ENCODE measurements at regions not wholly inside any gene's neighbourhood (a gene's known extent, or its start where the extent isn't known, plus 50 kb on each side); places are given as distances from the start of the nearest gene placed in this dataset.
"Not testable (repeated sequence)": the region's sequence is repeated elsewhere in the genome, so short reads cannot be mapped to it uniquely, and the experiment has no call there.

- no peak for DNase-seq (ENCODE audit: low spot score)
- TF ChIP-seq, protein P1, sequence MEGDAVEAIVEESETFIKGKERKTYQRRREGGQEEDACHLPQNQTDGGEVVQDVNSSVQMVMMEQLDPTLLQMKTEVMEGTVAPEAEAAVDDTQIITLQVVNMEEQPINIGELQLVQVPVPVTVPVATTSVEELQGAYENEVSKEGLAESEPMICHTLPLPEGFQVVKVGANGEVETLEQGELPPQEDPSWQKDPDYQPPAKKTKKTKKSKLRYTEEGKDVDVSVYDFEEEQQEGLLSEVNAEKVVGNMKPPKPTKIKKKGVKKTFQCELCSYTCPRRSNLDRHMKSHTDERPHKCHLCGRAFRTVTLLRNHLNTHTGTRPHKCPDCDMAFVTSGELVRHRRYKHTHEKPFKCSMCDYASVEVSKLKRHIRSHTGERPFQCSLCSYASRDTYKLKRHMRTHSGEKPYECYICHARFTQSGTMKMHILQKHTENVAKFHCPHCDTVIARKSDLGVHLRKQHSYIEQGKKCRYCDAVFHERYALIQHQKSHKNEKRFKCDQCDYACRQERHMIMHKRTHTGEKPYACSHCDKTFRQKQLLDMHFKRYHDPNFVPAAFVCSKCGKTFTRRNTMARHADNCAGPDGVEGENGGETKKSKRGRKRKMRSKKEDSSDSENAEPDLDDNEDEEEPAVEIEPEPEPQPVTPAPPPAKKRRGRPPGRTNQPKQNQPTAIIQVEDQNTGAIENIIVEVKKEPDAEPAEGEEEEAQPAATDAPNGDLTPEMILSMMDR (IDR thresholded peaks at IDR 0.05; ENCODE audit: extremely low read depth, missing control alignments), result no peak
Observed at GRCh38 chr17:26775219-26775822, 518.6 kb upstream of the WSB1 start.

DNA sequence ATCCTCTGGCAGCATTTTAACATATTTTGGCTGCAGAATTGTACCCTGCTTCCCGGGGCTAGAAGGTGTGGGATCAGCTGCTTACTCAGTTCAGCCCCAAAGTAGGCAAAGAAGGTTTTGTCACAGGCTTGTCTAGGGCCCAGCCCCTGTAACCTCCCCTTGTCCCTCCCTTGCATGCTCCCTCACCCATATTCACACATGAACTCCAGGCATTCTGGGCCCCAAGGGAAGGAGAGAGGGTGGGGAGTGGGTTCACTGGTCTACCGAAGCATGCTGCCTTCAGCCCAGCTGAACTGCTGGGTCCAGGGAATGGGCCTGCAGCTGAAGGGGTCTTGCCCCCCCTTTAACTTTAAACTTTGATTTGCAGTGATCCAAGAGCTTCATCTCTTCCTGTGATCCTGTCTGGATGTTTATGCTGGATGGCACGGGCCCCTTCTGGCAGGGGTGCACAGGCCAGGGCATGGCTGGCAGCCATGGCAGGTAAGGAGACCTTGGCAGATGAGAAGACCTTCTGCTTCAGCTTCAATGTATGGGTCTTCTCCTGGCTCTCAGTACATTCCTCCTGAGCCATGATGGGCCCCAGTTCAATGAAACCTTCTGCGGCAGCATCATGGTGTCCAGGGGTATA lies 513.6 kb upstream of the WSB1 start:
- not testable (repeated sequence) for DNase-seq (ENCODE audit: low spot score)

DNA sequence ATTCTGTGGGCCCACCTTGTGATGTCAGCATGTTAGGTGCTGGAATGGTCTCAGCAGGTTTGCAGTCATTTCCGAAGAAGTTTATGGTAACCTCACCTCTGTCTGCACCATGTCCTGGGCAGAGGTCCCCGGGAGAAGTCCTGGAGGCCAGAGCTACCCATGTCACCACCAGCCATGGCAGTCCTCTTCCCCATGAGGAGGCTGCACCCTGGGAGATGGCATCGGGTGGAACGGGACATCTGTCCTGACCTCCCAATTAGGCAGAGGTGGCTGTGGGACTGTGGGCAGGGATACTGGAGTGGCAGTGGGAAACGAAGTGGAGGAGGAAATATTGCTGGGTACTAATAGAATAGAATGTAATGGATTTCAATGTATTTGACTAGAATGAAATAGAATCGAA lies 511.8 kb upstream of the WSB1 start:
- DNase-seq (ENCODE audit: low spot score), result no peak
- TF ChIP-seq, protein P1 (IDR thresholded peaks at IDR 0.05; ENCODE audit: extremely low read depth, missing control alignments), result no peak

DNA sequence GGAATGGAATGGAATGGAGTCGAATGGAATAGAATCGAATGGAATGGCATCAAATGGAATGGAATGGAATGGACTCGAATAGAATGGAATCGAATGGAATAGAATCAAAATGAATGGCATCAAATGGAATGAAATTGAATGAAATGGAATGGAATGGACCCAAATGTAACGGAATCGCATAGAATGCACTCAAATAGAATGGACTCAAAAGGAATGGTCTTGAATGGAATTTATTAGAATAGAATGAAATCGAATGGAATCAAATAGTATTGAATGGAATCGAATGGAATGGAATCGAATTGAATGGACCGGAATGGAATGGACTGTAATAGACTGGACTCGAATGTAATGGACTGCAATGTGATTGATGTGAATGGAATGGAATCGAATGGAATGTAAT lies 501.4 kb upstream of the WSB1 start:
- DNase-seq (ENCODE audit: low spot score), result no peak
- TF ChIP-seq, protein P1 (IDR thresholded peaks at IDR 0.05; ENCODE audit: extremely low read depth, missing control alignments), result no peak

DNA sequence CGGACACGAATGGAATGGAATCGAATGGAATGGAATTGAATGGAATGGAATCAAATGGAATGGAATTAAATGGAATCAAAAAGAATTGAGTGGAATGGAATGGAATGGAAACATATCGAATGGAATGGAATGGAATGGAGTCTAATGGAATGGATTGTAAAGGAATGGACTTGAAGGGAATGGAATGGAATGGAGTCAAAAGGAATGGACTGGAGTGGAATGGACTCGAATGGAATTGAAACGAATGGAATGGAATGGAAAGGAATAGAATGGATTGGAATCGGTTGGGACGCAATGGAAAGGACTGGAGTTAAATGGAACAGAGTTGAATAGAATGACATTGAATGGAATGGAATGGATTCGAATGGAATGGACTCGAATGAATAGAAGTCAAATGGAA lies 486.9 kb upstream of the WSB1 start:
- TF ChIP-seq, protein P1 (IDR thresholded peaks at IDR 0.05; ENCODE audit: extremely low read depth, missing control alignments), result no peak
- no peak for DNase-seq (ENCODE audit: low spot score)

DNA sequence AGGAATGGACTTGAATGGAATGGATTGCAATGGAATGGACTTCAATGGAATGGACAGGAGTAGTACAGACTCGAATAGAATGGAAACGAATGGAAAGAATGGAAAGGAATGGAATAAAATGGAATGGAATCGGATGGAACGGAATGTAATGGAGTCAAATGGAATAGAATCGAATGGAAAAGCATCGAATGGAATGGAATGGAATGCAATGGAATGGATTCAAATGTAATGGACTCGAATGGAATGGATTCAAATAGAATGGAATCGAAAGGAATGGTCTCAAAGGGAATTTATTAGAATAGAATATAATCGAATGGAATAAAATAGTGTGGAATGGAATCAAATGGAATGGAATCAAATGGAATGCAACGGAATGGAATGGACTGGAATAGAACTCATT lies 484.9 kb upstream of the WSB1 start:
- TF ChIP-seq, protein P1 (IDR thresholded peaks at IDR 0.05; ENCODE audit: extremely low read depth, missing control alignments), result no peak
- no peak for DNase-seq (ENCODE audit: low spot score)

- no peak for DNase-seq (ENCODE audit: low spot score)
- TF ChIP-seq, protein P1 (IDR thresholded peaks at IDR 0.05; ENCODE audit: extremely low read depth, missing control alignments), result no peak
Observed at GRCh38 chr17:26818736-26819135, 475.2 kb upstream of the WSB1 start.

Measured in GM20000 (cell line).